ENCODE measurements at regions not wholly inside any gene's neighbourhood (a gene's known extent, or its start where the extent isn't known, plus 50 kb on each side); places are given as distances from the start of the nearest gene placed in this dataset.

DNA sequence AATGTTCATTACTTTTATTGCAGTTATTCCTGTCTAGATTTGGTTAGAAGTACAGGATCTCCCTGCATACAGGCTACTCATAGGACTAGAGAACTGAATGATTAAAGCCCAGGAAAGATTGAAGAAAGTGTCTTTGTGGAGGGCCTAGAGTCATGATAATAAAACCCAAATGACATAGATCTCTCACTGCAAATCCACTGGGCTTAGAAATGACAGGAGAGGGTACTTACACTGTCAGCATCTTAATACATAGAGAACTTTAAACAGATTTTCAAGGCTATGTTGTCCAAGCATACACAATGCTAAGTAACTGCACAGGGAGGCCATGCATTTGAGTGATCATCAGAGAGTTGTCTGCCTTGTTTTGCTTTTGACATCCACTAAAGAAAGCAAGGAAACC, 383.8 kb upstream of the MAP3K7 start:
- DNase-seq (ENCODE audit: low read depth) = no peak
- TF ChIP-seq, protein P1, sequence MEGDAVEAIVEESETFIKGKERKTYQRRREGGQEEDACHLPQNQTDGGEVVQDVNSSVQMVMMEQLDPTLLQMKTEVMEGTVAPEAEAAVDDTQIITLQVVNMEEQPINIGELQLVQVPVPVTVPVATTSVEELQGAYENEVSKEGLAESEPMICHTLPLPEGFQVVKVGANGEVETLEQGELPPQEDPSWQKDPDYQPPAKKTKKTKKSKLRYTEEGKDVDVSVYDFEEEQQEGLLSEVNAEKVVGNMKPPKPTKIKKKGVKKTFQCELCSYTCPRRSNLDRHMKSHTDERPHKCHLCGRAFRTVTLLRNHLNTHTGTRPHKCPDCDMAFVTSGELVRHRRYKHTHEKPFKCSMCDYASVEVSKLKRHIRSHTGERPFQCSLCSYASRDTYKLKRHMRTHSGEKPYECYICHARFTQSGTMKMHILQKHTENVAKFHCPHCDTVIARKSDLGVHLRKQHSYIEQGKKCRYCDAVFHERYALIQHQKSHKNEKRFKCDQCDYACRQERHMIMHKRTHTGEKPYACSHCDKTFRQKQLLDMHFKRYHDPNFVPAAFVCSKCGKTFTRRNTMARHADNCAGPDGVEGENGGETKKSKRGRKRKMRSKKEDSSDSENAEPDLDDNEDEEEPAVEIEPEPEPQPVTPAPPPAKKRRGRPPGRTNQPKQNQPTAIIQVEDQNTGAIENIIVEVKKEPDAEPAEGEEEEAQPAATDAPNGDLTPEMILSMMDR (conservative IDR thresholded peaks at IDR 0.05; ENCODE audit: low read depth, low read length) = no peak
- H3K4me3 ChIP-seq (ENCODE audit: low read depth, low read length) = no peak overlapping the region

DNA sequence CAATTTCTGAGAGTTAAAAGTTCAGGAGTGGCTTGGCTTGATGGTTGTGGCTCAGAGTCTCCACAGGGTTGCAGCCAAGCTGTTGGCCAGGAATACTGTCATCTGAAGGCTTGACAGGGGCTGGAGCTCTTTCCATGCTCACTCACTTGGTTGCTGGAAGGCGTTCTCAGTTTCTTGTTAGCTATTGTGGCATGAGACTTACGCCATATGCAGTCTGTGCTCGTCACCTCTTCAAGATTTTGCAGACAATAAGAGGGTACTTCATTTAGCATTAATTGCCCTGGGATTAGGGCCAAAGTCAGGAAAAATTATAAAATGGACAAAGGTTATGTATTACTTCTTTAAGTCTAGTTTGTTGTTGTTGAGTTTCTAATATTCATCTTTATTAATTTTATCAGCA, 380.6 kb upstream of the MAP3K7 start:
- no peak overlapping the region for H3K4me3 ChIP-seq (ENCODE audit: low read depth, low read length)
- TF ChIP-seq, protein P1 (conservative IDR thresholded peaks at IDR 0.05; ENCODE audit: low read depth, low read length) = no peak
- DNase-seq (ENCODE audit: low read depth) = no peak

GRCh38 chr6:90960324-90960723, 373.5 kb upstream of the MAP3K7 start:
- DNase-seq (ENCODE audit: low read depth) = no peak
- no peak overlapping the region for H3K4me3 ChIP-seq (ENCODE audit: low read depth, low read length)
- TF ChIP-seq, protein P1 (conservative IDR thresholded peaks at IDR 0.05; ENCODE audit: low read depth, low read length) = no peak

GRCh38 chr6:90955246-90955645, 368.4 kb upstream of the MAP3K7 start:
- H3K4me3 ChIP-seq (ENCODE audit: low read depth, low read length) = no peak overlapping the region
- TF ChIP-seq, protein P1 (conservative IDR thresholded peaks at IDR 0.05; ENCODE audit: low read depth, low read length) = no peak
- DNase-seq (ENCODE audit: low read depth) = no peak

- no peak for DNase-seq (ENCODE audit: low read depth)
- H3K4me3 ChIP-seq (ENCODE audit: low read depth, low read length) = no peak overlapping the region
- TF ChIP-seq, protein P1 (conservative IDR thresholded peaks at IDR 0.05; ENCODE audit: low read depth, low read length) = no peak
Observed at GRCh38 chr6:90953405-90954161, 366.7 kb upstream of the MAP3K7 start.

GRCh38 chr6:90952176-90952575, 365.3 kb upstream of the MAP3K7 start:
- TF ChIP-seq, protein P1 (conservative IDR thresholded peaks at IDR 0.05; ENCODE audit: low read depth, low read length) = no peak
- DNase-seq (ENCODE audit: low read depth) = no peak
- no peak overlapping the region for H3K4me3 ChIP-seq (ENCODE audit: low read depth, low read length)

DNA sequence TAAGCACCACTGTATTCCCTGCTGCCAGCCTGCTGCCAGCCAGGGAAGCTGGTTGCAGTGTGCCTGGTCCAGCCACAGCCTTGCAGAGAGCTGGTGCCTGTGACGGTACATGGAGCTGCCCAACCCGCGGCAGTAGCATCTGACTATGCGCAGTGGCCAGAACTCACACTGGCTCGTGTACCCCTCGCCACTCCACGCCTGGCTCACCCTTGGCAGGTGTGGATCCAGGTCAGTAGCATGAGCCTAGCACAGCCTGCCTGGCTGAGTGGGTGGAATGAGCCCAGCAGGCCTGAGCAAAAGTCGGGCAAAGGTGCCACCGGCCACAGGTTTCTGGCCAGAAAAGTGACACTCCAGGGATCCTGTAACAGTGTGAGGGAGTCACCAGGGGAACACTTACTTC, 361.7 kb upstream of the MAP3K7 start:
- TF ChIP-seq, protein P1 (conservative IDR thresholded peaks at IDR 0.05; ENCODE audit: low read depth, low read length) = no peak
- no peak overlapping the region for H3K4me3 ChIP-seq (ENCODE audit: low read depth, low read length)
- DNase-seq (ENCODE audit: low read depth) = no peak
